Activated CD4-positive, alpha-beta memory T cell treated with anti-CD3 and anti-CD28 coated beads for 36 hours (primary cell): ENCODE measurements at regions not wholly inside any gene's neighbourhood (a gene's known extent, or its start where the extent isn't known, plus 50 kb on each side); places are given as distances from the start of the nearest gene placed in this dataset.
"Not testable (repeated sequence)": the region's sequence is repeated elsewhere in the genome, so short reads cannot be mapped to it uniquely, and the experiment has no call there.

Experiments
- CTCF ChIA-PET: fragments of 350-600 bp; sonication (Branson Sonifier 250); formaldehyde crosslinking; loops from one replicate; lab custom pipeline; 2021; ENCODE audit warnings: antibody characterized with exemption, inconsistent platforms; lab: Charles Lee
- POLR2A ChIA-PET: fragments of 350-600 bp; sonication (Branson Sonifier 250); formaldehyde crosslinking; loops from one replicate; lab custom pipeline; 2021; ENCODE audit warnings: antibody characterized with exemption; lab: Charles Lee
- DNase-seq: peaks from one replicate; pipeline ENCODE4 v3.0.0-alpha.2; 2020
- H3K27ac Mint-ChIP-seq: one replicate; pipeline ENCODE4 v1.8.0; 2021; ENCODE audit warnings: mixed read lengths
- H3K27me3 Mint-ChIP-seq: one replicate; pipeline ENCODE4 v1.8.0; 2021; ENCODE audit warnings: mixed read lengths
- H3K36me3 Mint-ChIP-seq: one replicate; pipeline ENCODE4 v1.8.0; 2021; ENCODE audit warnings: mixed read lengths
- H3K4me1 Mint-ChIP-seq: one replicate; pipeline ENCODE4 v1.8.0; 2021; ENCODE audit warnings: low read depth, mixed read lengths
- H3K4me3 Mint-ChIP-seq: one replicate; pipeline ENCODE4 v1.8.0; 2021; ENCODE audit warnings: mild to moderate bottlenecking, mixed read lengths
- H3K9me3 Mint-ChIP-seq: one replicate; pipeline ENCODE4 v1.8.0; 2021; ENCODE audit warnings: mixed read lengths
- intact Hi-C: fragments of 100-400 bp; cut with micrococcal nuclease; formaldehyde crosslinking; loops from one replicate; pipeline ENCODE4 v1.15.1; 2023

- no peaks in the 10 kb centered on the region for H3K36me3 Mint-ChIP-seq
- DNase-seq = no peak
- no peaks in the 10 kb centered on the region for H3K4me1 Mint-ChIP-seq
- H3K27ac Mint-ChIP-seq = no peak overlapping the region
- ChIA-PET POLR2A (no interaction called here), CTCF (no interaction called here)
- intact Hi-C loops = no loop called here
- peaks cover 1% of the 10 kb centered on the region for H3K27me3 Mint-ChIP-seq
- peaks cover 6% of the 10 kb centered on the region for H3K9me3 Mint-ChIP-seq
- H3K4me3 Mint-ChIP-seq = no peak overlapping the region
Observed at GRCh38 chr16:8430401-8430800, 159.9 kb downstream of the TMEM114 start.

- no peak for DNase-seq
- peaks cover 1% of the 10 kb centered on the region for H3K27me3 Mint-ChIP-seq
- ChIA-PET CTCF (no interaction called here), POLR2A (no interaction called here)
- H3K4me3 Mint-ChIP-seq = no peak overlapping the region
- H3K36me3 Mint-ChIP-seq = no peaks in the 10 kb centered on the region
- H3K27ac Mint-ChIP-seq = no peak overlapping the region
- no peaks in the 10 kb centered on the region for H3K4me1 Mint-ChIP-seq
- intact Hi-C loops = no loop called here
- H3K9me3 Mint-ChIP-seq = peaks cover 6% of the 10 kb centered on the region
Observed at GRCh38 chr16:8426569-8426968, 163.7 kb downstream of the TMEM114 start.

DNA sequence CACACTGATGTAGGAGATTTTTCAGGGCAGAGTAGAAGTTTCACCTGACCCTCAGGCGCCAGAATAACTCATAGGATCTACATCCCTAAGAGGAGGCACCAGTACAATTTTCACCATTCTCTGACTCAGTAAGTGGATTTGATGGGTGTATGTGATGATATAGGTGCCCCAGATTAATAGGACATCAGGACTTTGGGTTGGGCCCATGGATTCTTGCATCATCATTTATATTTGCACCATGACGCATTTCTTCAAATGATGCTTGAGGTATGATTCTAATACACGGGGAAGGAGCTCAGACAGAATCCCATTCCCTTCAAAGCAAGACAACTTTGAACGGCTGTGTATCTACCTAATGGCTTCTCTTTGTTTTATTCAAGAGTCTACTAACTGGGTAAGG, 173.2 kb downstream of the TMEM114 start:
- no peaks in the 10 kb centered on the region for H3K4me1 Mint-ChIP-seq
- ChIA-PET CTCF (no interaction called here), POLR2A (no interaction called here)

GRCh38 chr16:8408855-8409567, 181.3 kb downstream of the TMEM114 start:
- no peak overlapping the region for H3K27ac Mint-ChIP-seq
- H3K9me3 Mint-ChIP-seq = peaks cover 2% of the 10 kb centered on the region
- H3K4me1 Mint-ChIP-seq = no peaks in the 10 kb centered on the region
- no peak for DNase-seq
- POLR2A ChIA-PET = no interaction called here
- no peaks in the 10 kb centered on the region for H3K27me3 Mint-ChIP-seq
- H3K4me3 Mint-ChIP-seq = no peak overlapping the region
- intact Hi-C loops = no loop called here
- no peaks in the 10 kb centered on the region for H3K36me3 Mint-ChIP-seq
- CTCF ChIA-PET = no interaction called here

More for the DNA sequence above, 173.2 kb downstream of the TMEM114 start:
- H3K27me3 Mint-ChIP-seq = no peaks in the 10 kb centered on the region
- intact Hi-C loops = no loop called here
- DNase-seq = no peak
- peaks cover 4% of the 10 kb centered on the region for H3K9me3 Mint-ChIP-seq
- no peak overlapping the region for H3K4me3 Mint-ChIP-seq
- no peak overlapping the region for H3K27ac Mint-ChIP-seq
- H3K36me3 Mint-ChIP-seq = no peaks in the 10 kb centered on the region

GRCh38 chr16:8407351-8407750, 183.0 kb downstream of the TMEM114 start:
- Mint-ChIP-seq H3K4me3 (no peak overlapping the region), H3K36me3 (no peaks in the 10 kb centered on the region), H3K9me3 (peaks cover 2% of the 10 kb centered on the region), H3K27me3 (no peaks in the 10 kb centered on the region), H3K27ac (no peak overlapping the region), H3K4me1 (no peaks in the 10 kb centered on the region)
- ChIA-PET CTCF (no interaction called here), POLR2A (no interaction called here)
- intact Hi-C loops = no loop called here
- no peak for DNase-seq

- no peaks in the 10 kb centered on the region for H3K27me3 Mint-ChIP-seq
- CTCF ChIA-PET = no interaction called here
- H3K27ac Mint-ChIP-seq = no peak overlapping the region
- H3K36me3 Mint-ChIP-seq = no peaks in the 10 kb centered on the region
- POLR2A ChIA-PET = no interaction called here
- H3K4me1 Mint-ChIP-seq = no peaks in the 10 kb centered on the region
- intact Hi-C loops = no loop called here
- H3K4me3 Mint-ChIP-seq = no peak overlapping the region
- DNase-seq = no peak
- H3K9me3 Mint-ChIP-seq = peaks cover 2% of the 10 kb centered on the region
Observed at GRCh38 chr16:8403978-8404749, 186.1 kb downstream of the TMEM114 start.

GRCh38 chr16:8402981-8403843, 187.1 kb downstream of the TMEM114 start:
- no peaks in the 10 kb centered on the region for H3K36me3 Mint-ChIP-seq
- intact Hi-C loops = no loop called here
- CTCF ChIA-PET = no interaction called here
- H3K4me1 Mint-ChIP-seq = no peaks in the 10 kb centered on the region
- H3K27me3 Mint-ChIP-seq = no peaks in the 10 kb centered on the region
- H3K4me3 Mint-ChIP-seq = no peak overlapping the region
- H3K27ac Mint-ChIP-seq = no peak overlapping the region
- DNase-seq = no peak
- peaks cover 2% of the 10 kb centered on the region for H3K9me3 Mint-ChIP-seq
- POLR2A ChIA-PET = no interaction called here

GRCh38 chr16:8400683-8401082, 189.6 kb downstream of the TMEM114 start:
- H3K27ac Mint-ChIP-seq, H3K4me3 Mint-ChIP-seq, H3K9me3 Mint-ChIP-seq, DNase-seq, intact Hi-C loops, CTCF ChIA-PET, H3K4me1 Mint-ChIP-seq, POLR2A ChIA-PET, H3K36me3 Mint-ChIP-seq, H3K27me3 Mint-ChIP-seq: not testable (repeated sequence)

- H3K27me3 Mint-ChIP-seq = no peaks in the 10 kb centered on the region
- H3K36me3 Mint-ChIP-seq = no peaks in the 10 kb centered on the region
- ChIA-PET POLR2A (no interaction called here), CTCF (no interaction called here)
- no peak overlapping the region for H3K27ac Mint-ChIP-seq
- H3K9me3 Mint-ChIP-seq = no peaks in the 10 kb centered on the region
- H3K4me1 Mint-ChIP-seq = no peaks in the 10 kb centered on the region
- intact Hi-C loops = no loop called here
- no peak overlapping the region for H3K4me3 Mint-ChIP-seq
- no peak for DNase-seq
Observed at GRCh38 chr16:8398548-8398947, 191.8 kb downstream of the TMEM114 start.

DNA sequence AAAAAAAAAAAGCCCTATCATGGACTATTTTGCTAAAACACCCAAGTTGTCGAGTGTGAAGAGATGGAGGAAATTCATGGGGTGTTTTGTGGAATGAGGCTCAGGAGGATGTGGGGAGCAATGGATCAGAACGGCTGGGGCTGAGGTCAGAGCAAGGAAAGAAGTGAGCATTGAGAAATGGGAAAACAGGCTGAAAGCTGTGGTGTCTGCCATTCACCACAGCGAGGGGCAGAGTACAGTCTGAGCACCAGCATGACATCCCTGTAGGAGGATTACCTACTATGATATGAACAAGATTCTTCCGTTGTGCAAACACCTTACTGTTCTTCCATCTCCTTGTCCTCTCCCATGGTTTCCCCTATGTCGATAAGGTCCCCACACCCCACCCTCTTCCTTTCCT, 193.1 kb downstream of the TMEM114 start:
- H3K9me3 Mint-ChIP-seq = no peaks in the 10 kb centered on the region
- H3K27ac Mint-ChIP-seq = no peak overlapping the region
- POLR2A ChIA-PET = no interaction called here
- no peaks in the 10 kb centered on the region for H3K4me1 Mint-ChIP-seq
- no peaks in the 10 kb centered on the region for H3K36me3 Mint-ChIP-seq
- CTCF ChIA-PET = interaction anchor here (0.6 kb wide), 1 partner anchor 317 kb away, joined by 3 read pairs; no protein-coding TSS in a partner anchor
- DNase-seq = no peak
- intact Hi-C loops = no loop called here
- H3K27me3 Mint-ChIP-seq = no peaks in the 10 kb centered on the region
- H3K4me3 Mint-ChIP-seq = no peak overlapping the region

DNA sequence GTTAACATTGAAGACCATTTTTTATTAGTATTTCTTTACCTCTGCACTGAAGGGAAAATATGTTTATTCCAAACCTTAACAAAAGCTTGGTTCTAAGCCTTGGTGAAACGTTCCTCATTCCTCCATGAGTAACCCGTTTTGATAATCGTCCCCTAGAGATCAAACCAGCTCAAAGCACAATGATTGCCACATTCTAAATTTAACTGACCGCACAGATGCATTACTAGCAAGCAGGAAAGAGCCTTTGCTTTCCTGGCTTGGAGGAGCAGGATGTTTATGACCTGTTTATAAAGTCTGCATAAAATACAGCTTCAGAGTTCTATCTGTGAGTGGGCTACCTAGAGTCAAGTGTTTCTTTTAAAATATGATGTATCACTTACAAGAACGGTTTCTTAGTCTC, 193.8 kb downstream of the TMEM114 start:
- ChIA-PET POLR2A (no interaction called here), CTCF (no interaction called here)
- DNase-seq = no peak
- Mint-ChIP-seq H3K4me3 (no peak overlapping the region), H3K27ac (no peak overlapping the region), H3K36me3 (no peaks in the 10 kb centered on the region), H3K9me3 (no peaks in the 10 kb centered on the region), H3K27me3 (no peaks in the 10 kb centered on the region), H3K4me1 (no peaks in the 10 kb centered on the region)
- intact Hi-C loops = no loop called here

- Mint-ChIP-seq H3K9me3 (peaks cover 2% of the 10 kb centered on the region), H3K27me3 (no peaks in the 10 kb centered on the region), H3K36me3 (no peaks in the 10 kb centered on the region)
Observed at GRCh38 chr16:8391257-8391656, 199.1 kb downstream of the TMEM114 start.

More at GRCh38 chr16:8391257-8391656, 199.1 kb downstream of the TMEM114 start:
- Mint-ChIP-seq H3K27ac (no peak overlapping the region), H3K4me1 (no peaks in the 10 kb centered on the region), H3K4me3 (no peak overlapping the region)
- CTCF ChIA-PET = no interaction called here
- intact Hi-C loops = no loop called here
- DNase-seq = no peak
- POLR2A ChIA-PET = no interaction called here
